SIG-M5 treated with dmso at 0.1 percent for 504 hours (cell line): ENCODE measurements at regions not wholly inside any gene's neighbourhood (a gene's known extent, or its start where the extent isn't known, plus 50 kb on each side); places are given as distances from the start of the nearest gene placed in this dataset.
"Not testable (repeated sequence)": the region's sequence is repeated elsewhere in the genome, so short reads cannot be mapped to it uniquely, and the experiment has no call there.

Source experiments
- DNase-seq: peaks from one replicate; lab custom pipeline; 2025; ENCODE audit not compliant: unreplicated experiment; lab: John Stamatoyannopoulos, UW

DNA sequence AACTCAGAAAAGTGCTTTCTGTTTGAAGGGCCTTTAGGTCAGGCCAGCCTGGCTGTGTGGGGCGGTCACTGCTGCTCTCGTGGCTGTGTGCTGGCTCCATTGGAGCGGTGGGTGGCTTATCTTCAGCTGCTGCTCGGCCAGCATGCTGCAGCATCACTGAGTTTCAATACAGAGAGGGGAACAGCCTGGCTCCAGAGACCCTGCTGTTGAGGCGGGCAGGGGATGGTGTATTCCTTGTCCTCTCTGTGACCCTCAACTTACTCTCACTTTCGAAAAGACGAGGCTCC, 248.5 kb upstream of the ONECUT1 start:
- no peak for DNase-seq

DNA sequence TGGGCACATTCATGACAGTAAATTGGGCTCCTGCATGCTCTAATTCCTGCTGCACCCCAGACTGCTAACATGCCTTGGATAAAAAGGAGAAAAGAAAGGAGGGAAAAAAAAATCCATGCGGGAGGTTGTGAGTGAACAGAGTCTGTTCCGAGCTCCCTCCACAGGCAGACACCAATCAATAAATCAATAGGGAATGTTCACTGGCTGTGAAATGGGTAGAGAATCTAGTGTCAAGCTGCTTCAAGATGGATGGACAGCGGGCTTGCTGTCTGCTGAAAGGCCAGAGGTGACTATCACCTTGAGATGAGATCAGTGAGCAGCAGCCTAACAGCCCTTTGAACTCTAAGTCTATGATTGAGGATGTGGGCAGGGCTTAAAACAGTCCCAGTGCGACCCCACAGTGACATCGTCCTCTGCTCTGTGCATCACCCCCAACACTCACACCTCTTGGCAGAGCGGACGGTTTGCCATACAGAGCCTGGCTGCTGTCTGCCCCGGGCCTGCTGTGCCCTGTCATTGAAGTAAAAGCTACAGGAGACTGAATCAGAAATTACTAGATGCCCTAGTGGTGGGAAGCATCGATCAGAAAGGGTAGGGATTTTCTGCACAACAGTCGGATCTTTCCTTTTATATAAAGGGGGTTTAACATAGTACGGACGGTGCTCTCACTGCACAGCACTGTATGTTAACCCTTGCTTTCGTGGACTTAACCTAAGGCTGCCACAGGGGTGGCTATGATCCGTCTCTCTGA, 247.9 kb upstream of the ONECUT1 start:
- no peak for DNase-seq

DNA sequence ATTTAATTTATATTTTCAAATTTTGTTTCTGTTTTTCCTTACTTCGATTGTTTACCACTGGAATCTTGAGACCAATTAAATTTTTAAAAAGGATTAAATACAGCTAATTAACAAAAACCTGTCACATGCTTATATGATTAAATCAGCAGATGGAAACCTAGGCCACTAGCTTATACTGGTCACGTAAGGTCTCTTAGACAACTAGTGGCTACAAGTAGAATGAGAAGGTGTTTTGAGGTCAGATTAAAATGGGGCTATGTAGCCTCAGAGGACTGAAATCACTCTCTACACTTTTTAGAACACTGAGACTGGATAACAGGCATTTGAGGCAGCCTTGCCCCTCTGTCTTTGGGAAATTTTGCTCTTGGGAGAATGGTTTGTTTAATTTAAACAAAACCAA, 246.5 kb upstream of the ONECUT1 start:
- no peak for DNase-seq

DNA sequence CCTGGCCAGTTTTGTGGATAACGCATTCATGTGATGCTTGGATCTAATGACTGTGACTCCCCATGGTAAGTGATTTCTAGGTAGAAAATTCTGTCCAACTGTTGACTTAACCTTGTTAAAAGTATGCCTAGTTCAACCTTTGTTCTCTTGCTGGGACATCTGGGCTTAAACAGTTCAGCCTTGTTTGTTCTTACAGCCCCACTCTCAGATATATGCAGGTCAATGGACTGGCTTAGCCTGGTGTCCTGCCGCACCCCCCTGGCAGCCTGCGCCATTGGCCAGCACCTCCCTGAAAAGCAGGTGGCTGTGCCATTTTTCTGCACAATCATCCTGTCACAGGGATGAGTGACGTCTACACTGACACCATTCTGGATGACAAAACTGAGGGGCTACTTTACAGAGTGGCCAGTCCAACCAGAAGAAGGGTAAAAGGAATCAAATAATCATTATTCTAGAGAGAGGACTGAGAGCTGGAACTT, 244.7 kb upstream of the ONECUT1 start:
- DNase-seq: no peak

DNA sequence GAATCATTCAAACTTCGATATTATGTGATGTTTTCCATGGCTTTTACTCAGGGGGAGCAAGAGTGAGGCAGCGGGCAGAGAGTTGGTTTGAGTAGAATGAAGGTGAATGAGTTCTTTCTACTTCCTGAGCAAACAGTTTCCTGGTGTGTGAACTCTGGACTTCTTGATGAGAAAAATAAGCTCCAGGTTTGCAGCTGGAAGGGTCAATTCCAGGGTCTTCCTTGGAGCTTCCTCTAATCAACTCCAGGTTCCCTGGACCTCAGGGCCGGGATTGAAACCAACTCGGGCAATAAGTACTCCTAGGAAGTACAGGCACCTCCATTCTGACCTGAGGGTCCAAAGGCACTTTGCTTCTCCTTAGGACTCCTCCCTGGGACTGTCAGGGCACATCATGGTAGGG, 243.6 kb upstream of the ONECUT1 start:
- DNase-seq: no peak

DNA sequence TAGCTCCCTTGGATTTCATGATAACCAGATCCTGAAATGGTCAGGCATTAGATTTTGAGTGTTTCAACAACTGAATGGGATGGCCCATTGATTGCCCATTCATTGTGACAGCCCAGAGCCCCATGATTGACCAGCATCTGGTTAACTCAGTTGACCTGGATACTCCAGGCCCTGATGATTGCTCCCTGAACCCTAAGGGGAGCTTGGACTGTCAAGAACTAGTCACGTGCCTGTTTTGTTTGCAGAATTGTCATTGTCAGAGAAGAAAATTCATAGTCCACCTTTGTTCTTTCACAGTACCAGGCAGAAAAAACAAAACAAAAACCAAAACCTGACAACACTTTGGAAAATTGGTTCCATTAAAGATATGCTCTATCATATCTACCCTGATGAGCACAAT, 241.3 kb upstream of the ONECUT1 start:
- DNase-seq: no peak

DNA sequence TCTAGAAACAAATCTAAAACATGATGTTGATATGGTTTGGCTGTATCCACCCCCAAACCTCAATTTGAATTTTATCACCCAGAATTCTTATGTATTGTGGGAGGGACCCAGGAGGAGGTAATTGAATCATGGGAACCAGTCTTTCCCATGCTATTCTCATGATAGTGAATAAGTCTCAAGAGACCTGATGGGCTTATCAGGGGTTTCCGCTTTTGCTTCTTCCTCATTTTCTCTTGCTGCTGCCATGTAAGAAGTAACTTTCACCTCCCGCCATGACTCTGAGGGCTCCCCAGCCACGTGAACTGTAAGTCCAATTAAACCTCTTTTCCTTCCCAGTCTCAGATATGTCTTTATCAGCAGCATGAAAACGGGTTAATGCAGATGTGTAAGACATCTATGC, 232.7 kb upstream of the ONECUT1 start:
- DNase-seq: no peak

DNA sequence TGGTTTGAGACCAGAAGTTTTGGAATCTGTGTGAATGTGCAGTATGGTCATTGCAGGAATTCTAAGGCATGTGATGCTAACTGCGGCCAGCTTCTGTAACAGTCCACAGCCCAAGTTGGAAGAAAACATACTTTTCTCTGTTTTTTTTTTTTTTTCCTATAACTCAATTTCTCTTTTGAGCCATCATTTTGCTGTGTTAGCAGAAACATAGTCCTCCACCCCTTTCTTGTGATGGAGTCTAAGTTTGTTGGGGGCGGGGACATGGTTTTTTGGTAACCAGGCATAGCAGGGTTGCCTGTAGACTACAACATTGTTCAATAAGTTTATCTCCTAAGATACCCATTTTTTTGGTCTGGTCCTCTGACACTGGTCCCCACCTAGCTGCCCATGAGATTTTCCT, 223.2 kb upstream of the ONECUT1 start:
- no peak for DNase-seq

DNA sequence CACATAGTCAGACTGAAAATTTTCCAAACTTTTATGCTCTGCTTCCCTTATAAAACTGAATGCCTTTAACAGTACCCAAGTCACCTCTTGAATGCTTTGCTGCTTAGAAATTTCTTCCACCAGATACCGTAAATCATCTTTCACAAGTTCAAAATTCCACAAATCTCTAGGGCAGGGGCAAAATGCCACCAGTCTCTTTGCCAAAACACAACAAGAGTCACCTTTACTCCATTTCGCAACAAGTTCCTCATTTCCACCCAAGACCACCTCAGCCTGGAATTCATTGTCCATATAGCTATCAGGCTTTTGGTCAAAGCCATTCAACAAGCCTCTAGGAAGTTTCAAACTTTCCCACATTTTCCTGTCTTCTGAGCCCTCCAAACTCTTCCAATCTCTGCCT, 221.6 kb upstream of the ONECUT1 start:
- DNase-seq: not testable (repeated sequence)

DNA sequence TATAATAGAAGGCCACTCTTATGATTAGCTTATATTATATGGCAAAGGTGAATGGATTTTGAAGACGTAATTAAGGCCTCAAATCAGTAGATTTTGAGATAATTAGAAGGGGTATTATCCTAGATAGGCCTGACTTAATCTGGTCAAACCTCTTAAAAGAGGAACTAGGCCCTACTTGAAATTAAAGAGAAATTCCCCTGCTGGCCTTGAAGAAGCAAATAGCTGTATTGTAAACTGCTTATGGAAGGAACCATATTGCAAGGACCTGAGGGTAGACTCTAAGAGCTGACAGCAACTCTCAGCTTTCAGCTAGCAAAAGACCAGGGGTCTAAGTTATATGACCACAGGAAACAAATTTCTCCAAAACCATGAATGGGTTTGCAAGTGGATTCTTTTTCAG, 219.0 kb upstream of the ONECUT1 start:
- DNase-seq: no peak

DNA sequence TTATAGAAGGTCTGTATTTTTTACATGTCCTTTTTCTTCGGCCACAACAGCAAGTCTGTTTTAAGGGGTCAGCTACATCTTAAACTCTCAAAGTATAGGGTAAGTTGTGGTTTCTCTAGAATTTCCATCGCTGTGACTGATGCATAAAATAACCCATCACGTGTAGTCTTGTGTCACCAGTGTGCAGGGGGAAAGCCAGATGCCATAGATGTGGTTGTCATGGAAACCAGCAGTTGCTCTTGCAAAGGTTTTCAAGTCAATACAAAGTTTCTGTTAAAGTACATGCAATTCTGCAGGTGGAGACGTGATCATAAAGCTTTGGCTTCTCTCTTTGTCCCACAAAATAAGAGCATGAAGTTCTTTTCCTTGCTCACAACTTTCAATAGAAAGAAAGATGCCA, 210.3 kb upstream of the ONECUT1 start:
- no peak for DNase-seq

DNA sequence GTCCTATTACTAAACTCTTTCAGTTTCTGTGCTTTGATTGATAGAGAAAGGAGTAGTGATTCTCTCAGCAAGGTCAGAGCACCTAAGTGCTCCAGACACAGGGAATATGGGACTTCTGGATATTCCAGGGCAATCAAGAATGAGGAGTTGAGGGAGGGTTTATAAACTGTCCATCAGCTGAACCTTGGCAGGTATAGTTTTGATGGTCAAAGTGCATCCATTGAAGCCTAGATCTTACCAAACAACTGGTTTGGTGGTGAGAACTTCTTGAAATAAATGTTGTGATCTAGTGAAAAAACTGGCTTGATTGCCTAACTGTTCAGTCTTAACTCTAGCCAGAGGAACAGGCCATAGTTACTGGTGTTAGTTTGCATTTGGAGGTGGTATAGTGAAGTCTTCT, 207.0 kb upstream of the ONECUT1 start:
- no peak for DNase-seq

DNA sequence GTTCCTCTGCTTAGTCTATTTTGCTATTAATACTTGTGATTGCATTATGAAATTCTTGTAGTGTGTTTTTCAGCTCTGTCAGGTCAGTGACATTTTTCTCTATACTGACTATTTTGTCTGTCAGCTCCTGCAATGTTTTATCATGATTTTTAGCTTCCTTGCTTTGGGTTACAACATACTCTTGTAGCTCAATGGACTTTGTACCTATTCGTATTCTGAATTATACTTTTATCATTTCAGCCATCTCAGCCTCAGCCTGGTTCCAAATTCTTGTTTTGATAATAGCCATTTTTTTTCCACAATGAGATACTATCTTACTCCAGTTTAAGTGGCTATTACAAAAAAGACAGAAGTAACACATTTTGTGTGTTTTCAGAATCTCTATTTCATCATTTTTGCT, 204.2 kb upstream of the ONECUT1 start:
- no peak for DNase-seq

DNA sequence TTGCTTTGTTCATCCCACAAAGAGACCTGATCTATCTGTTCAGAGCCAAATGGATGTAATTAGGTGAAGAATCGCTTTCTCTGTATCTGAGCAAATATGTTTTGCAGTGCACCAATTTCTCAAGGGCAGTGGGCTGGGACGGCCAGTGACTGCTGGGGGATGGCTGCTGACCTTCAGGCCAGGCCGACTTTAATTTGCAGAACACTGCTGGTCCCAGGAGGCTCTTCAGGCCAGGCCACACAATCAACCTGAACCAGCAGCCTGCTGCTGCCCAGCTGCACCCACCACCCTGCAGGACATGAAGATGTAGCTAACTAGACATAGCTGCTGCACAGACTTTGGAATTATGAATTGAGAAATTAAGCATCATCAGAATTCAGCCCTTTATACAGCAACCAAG, 194.4 kb upstream of the ONECUT1 start:
- no peak for DNase-seq

DNA sequence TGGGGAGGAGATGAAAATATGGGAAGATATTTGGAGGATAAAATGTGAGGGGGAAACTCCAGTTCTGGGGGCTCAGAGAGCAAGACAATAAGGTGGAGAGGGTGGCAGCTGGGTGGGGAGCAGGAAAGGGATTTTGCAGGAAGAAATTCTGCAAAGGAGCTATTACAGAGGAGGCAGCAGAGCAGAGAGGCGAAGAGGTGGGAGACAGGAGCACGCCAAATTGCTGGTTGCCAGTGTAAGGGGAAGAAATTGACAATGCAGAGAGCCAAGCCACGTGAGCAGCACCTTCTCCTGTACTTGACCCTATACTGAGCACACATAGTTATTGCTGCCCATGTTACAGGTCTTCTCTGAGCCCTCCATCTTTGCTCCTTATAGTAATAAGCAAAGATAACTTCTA, 190.3 kb upstream of the ONECUT1 start:
- no peak for DNase-seq

DNA sequence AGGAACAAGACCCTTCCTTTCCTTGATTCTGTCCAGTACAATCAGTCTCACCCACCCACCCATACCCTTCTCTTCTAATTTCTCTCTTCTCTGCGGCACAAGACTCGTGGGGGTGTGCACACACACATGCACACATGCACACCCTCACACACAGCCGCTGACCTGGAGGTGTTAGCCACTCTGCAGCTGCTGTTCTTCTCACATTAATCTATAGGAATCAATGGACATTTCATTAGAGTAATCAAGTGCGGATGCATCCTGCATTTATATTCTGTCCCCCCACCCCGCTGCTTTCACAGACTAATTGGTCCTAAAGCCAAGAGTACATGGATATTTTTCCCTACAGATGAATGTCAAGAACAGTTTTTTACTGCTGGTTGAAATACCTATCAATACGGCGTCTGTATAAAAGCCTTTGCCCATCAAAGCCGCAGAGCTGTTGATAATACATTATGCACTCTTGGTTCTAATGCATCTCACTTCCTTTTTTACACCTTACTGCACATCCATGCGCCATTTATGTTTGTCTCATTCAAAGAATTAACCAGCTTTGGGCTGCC, 186.5 kb upstream of the ONECUT1 start:
- no peak for DNase-seq

DNA sequence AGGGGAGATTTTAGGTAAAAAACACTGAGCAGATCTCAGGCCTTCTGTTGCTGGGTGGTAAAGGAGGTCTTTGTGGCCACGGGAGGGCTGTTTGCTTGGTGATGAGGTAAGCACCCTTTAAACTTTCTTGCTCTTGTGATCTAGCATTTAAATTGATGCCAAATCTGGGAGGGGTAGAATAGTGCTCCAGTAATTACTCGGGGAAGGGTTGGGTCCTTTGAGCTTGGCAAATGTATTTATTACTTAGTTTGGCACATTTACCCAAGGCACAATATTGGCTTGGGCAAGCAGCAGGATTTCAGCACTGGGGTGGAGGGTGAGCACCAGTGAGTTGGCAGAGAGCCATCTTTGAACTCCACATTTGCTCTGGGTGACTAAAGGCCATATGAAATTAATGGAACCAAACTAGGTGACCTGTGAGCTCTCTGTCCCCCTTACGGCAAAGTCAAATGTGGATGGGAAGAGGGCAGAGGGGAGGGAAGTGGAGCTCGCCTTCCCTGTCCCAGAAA, 185.9 kb upstream of the ONECUT1 start:
- DNase-seq: no peak

DNA sequence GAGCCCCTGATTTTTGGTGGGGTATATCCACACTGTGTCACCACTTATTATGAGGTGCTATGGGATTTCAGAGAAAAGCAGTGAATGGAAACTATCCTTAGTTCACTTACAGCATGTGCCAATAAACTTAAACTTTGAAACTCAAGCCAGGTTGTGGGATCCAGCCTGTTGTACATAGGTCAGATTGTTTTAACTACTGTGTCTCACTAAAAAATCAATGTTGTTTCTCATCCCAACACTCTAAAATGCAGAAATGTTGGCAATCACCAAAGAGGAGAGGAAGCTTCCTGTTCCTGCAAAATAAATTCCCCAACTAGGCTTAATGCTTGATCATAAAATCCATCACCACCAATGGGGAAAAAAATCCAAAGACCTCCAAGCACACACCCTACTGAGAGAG, 173.7 kb upstream of the ONECUT1 start:
- DNase-seq: no peak

DNA sequence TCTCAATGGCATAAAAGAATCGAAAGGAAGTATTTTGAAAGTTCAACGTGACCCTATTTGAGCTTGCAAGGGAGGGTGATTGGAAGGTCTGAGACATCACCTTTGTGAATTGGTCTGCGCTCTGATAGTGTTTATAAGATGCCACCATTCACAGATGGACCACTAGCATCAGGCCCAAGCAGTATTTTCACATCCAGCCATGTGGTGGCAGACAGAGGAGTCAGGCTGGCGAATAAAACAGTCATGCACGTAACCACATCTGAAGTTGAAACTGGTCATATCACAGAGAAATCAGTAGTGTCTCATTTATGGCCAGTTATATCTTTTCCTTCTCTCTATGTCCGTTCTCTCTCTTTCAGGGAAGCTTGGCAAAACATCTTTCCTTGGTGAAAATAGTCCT, 170.1 kb upstream of the ONECUT1 start:
- no peak for DNase-seq

DNA sequence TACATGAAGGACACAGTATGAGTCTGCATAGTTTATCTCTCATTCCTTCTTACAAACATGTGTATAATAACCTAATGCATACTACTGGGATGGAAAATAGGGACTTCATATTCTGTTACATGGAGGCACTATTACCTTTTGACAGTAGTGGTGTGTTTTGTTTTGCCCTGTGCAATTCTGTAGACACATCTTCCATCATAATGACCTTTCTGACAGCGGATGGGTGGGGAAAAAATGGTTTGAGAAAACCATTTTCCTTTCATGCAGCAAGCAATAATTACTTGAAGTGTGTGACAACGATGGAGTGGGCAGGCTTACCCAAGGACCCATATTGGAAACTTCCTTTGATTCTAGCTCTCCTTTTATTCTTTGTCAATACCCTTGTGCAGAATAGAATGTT, 153.6 kb upstream of the ONECUT1 start:
- DNase-seq: no peak

DNA sequence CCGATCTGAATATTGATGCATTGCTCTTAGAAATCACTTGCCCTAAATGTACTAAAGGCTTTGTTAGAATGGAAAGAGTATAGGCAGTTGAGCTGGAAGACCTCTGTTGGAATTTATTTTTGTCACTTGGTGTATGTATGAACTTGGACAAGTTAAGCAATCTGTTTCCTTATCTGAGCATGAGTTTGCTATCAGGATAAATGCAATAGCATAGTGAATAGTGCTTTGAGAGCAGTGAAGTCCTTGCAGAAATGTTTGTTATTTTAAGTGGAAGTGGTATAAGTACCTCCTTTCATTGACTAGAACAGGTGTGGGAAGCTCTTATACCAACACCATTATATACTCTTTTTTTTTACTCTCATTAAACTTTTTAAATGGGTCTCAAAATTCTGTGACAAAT, 146.4 kb upstream of the ONECUT1 start:
- no peak for DNase-seq

DNA sequence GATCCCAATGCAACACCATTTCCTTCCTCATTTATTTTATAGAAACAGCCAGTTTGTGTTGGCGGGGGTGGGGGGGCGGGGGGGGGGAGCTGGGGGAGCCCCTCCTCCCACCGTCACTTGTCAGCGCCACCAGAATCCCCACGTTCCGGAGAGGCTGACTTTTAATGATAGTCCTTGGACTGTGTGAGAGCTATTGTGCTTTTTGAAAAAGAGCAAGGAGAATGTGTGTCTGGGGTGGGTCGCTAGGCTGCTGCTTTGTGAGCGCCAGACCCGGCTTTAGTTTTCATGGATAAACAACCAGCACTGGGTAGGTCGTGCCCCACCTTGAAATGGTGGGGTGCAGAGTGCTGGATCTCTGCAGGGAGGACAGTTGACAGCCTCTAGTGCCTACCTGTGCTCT, 135.0 kb upstream of the ONECUT1 start:
- no peak for DNase-seq

DNA sequence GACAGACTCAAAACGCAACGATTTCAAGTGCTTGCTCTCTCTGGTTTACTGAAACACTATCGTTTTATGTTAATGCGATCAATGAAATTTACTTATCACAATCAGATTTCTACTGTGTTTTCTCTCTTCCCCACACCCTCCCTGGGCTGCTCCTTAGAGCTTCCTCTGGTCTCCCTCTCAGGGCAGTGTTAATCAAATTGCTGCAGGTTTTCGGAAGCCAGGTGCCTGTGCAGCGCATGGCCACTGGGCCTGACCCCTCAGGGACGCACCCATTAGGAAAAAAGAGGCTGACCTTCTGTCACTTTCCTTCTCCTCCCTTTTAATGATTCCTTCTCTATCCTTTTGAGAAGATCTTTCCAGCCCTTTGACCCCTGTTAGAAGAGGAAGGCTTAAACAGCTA, 134.5 kb upstream of the ONECUT1 start:
- no peak for DNase-seq
